COR-L47 (cell line): ENCODE measurements at regions not wholly inside any gene's neighbourhood (a gene's known extent, or its start where the extent isn't known, plus 50 kb on each side); places are given as distances from the start of the nearest gene placed in this dataset.
"Not testable (repeated sequence)": the region's sequence is repeated elsewhere in the genome, so short reads cannot be mapped to it uniquely, and the experiment has no call there.

Source experiments
- DNase-seq: peaks from one replicate; lab custom pipeline; 2025; lab: John Stamatoyannopoulos, UW

DNA sequence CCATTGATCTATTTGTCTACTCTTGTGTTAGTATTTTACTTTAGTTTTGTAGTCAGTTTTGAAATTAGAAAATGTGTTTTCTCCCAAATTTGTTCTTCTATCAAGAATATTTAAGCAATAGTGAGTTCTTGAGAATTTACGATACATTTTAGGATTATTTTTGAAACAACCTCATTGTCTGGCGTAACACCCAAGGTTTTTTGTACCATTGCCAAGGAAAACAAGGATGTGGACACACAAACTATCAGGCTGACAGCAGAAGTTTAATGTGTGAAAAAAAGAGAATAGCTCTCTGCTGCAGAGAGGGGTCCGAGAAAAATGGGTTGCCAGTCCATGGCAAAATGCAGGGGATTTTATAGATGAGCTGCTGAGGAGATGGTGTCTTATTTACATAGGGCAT lies 865.1 kb upstream of the CNTN5 start:
- peak; percentile 36 for DNase-seq

DNA sequence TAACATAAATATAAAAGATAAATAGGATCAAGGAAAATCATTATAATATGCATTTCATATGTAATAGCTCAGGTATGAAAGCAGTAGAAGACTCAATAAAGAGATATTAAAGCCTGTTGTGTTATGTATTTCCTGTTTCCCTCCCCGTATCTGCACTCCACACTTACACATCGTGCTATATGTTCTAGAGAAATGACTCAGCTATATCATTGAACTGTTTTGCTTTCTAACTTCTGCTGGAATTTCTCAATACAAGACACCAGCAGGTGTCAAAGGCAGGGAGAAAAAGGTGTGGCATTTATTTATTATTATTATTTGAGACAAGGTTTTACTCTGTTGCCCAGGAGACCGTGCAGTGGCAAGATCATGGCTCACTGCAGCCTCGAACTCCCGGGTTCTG lies 842.8 kb upstream of the CNTN5 start:
- no peak for DNase-seq

DNA sequence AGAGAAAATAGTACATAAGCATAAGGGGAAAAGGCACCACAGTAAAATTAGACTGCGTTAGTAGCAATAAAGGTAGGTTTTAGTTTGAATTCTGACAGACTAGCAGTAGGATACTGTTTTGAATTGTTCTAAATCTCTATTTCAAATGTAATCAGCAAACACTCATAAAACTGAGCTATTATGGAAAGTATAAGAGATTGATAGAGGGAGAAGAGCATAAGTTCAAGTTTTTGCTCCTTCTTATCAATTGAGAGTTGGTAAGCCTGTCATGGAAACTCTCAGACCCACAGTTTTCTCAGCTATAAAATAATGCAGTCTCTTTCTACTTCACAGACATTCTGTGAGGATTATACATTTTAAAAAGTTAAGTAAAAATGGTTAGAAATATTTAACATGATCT lies 840.2 kb upstream of the CNTN5 start:
- DNase-seq: no peak

DNA sequence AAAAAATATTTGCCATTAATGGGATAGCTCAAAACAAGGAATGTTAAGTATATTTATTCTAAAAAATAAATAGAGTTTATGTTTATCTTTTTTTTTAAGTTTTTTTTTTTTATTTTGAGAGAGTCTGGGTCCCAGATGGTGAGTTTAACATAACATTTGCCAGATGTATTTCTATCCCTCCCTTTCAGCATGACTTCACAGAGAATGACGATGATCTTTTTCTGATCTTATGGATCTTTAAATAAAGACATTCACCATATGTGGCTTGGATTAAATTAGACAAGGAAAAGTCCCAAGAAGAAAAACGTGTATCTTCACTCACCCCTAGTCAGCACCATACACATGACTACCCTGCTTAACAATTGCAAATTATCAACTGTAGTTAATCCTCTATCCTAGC lies 839.8 kb upstream of the CNTN5 start:
- no peak for DNase-seq

DNA sequence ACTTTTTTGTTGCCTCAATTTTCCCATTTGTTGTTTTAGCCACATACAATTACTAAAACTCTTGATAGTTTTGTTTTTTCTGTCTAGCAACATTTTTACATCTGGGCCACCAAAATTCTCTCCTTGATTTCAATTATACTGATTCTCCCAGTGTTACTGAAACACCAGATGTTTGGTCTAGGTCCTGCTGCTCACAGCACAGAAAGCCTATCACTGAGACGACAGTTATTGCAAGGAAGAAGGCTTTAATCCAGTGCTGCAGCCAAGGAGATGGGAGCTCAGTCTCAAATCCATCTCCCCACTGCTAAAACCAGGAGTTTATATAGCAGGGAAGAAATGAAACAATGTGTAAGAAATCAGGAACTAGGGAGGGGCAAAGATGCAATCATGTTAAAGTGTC lies 837.7 kb upstream of the CNTN5 start:
- no peak for DNase-seq

DNA sequence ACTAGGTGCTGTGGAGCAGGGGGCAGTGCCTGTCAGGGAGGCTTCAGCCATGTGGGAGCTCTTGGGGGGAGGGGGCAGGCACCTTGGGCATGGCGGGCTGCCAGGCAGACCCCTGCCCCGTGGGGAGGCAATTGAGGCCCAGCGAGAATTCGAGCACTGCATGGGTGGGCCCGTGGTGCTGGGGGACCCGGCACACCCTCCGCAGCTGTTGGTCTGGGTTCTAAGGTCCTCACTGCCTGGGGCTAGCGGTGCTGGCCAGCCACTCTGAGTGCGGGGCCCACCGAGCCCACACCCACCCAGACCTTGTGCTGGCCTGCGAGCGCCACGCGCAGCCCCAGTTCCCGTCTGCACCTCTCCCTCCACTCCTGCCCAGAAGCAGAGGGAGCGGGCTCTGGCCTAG lies 835.5 kb upstream of the CNTN5 start:
- no peak for DNase-seq

DNA sequence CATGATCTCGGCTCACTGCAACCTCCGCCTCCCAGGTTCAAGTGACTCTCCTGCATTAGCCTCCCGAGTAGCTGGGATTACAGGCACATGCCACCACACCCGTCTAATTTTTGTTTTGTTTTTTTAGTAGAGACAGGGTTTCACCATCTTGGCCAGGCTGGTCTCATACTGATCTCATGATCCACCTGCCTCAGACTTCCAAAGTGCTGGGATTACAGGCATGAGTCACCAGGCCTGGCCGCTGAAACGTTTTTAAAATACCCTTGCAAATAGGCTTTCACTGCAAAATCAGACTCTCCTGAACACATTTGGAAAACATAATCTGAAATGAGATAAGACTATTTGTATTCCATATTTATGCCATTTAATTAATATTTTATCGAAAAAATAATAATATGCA lies 826.1 kb upstream of the CNTN5 start:
- DNase-seq: no peak

DNA sequence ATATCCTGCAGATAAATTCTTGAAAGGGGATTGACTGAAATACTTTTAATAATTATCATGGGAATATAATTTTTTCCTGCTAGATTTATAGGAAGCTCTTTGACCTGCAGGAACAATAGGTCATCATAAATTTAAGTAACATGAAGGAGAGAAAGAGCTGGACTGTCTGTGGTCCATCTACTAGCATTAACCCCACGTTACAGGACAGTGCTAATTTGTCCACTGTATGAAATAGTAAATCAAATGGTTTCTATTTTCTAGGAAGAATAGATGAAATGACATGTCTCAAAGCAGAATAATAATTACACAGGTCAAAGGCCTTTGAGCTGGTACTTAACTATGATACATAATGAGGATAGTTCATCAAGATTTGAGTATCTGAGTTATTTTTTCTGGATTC lies 825.4 kb upstream of the CNTN5 start:
- DNase-seq: no peak

DNA sequence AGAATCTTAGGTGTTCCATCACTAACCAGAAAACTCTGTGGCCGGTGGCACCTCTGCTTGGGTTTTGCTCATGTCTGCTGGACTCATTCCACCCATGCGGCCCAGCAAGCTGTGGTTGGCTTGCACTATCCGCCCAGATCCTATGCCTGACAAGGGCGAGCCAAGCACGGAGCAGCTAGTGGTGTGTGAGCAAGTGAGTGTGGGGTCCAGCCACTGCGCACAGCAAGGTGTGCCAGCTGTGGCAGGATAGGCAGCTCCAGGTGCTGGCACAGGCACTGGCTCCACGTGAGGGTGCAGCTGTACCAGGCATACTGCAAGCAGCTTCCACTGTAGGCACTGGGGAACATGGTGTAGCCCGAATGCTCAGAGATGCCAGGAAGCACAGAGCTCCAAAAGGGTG lies 813.7 kb upstream of the CNTN5 start:
- no peak for DNase-seq

DNA sequence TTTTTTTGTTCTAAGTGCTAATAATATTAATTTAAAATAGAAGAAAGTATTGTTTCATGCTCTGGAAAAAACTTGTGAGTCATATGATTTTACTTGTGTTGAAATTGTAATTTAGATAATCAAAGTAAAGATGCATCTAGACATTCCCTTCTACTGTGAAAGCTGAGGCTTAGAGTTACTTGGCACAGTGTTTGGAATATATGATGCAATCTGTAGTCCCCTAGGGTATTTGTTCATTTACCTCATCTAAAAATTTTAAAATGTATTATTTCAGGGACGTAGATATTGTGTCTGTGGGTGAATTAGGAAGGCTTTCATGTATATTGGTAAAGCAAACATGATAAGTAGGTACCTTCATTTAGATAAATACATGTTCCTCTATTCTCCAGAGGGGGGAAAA lies 793.5 kb upstream of the CNTN5 start:
- no peak for DNase-seq

DNA sequence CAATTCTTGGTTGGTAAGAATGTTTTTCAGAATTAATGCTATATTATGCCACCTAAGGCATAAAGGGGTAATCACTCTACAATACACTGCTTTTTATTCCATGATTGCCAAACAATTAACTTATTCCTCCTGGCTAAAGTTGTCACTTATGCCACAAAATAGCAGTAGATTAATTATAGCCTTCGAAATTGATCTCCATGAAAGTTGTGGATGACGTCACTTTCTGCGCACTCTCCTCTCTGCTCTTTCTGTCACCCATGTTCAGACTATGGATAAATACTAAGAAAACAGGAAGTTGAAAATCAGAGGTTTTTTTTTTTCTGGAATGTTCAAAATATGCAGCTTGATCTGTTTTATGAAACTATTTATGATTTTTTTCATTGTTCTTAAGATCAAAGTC lies 790.1 kb upstream of the CNTN5 start:
- no peak for DNase-seq

DNA sequence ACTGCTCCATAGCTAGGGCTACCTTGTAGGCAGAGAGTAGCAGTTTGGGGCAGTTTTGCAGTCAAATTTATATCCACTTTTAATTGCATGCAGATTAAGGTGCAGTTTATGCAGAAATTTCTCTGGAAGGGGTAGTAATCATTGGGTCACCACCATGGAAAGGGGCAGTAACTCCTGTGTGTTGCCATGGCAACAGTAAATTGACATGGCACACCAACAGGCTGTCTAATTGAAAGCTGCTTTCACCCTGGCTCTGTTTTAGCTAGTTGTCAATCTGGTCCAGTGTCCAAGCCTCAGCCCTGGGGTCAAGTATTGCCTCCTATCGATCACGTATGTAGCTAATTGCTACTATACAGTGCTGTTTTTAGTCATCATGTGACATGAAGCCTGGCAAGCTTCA lies 786.1 kb upstream of the CNTN5 start:
- no peak for DNase-seq

DNA sequence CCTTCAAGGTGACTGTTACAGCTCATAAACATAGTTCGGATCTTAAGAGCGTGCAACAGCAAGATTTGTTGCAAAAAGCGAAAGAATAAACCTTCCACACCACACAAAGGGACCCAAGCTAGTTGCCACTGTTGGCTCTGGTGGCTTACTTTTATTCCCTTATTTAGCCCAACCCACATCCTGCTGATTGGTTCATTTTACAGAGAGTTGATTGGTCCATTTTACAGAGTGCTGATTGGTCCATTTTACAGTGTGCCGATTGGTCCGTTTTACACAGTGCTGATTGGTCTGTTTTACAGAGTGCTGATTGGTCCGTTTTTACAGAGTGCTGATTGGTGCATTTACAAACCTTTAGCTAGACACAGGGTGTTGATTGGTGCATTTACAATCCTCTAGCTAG lies 776.9 kb upstream of the CNTN5 start:
- DNase-seq: no peak

DNA sequence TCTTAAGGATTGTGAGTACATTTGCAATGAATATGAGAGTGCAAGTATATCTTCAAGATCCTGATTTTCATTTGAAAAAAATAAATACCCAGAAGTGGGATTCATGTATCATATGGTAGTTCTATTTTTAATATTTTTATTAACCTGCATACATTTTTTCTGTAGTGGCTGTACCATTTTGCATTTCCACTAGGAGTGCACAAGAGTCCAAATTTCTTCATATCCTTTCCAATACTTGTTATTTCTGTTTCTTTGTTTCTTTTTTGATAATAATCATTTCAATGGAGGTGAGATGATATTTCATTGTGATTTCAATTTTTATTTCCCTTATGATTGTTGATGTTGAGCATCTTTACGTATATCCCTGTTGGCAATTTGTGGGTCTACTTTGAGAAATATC lies 759.8 kb upstream of the CNTN5 start:
- DNase-seq: no peak

DNA sequence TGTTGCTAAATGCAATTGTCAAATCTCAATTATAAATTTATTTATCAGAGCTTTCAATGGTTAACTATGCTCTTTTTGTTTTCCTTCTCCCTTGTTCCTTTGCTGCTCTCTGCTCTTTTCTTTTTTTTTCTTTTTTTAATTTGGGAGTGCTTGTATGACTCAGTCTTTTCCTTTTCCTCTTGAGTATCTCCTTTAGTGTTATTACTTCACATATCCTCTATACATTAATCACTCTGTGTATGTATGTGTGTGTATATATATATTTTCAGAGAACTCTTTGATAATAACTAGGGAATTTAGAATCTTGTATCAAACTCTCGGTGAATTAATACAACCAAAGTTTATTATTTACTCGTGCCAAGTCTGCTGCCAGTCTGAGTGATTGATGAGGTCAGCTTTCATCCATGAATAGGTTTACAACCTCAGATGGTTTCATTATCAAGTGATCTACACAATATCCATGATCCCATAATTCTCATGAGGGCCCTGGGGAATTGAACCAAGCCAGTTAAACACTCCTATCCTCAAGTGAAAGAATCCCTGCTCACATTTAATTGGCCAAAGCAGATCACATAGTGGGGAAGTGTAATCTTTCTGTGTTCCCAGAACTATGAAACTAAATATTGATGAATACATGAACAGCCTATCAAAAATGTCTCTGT lies 743.4 kb upstream of the CNTN5 start:
- DNase-seq: no peak

DNA sequence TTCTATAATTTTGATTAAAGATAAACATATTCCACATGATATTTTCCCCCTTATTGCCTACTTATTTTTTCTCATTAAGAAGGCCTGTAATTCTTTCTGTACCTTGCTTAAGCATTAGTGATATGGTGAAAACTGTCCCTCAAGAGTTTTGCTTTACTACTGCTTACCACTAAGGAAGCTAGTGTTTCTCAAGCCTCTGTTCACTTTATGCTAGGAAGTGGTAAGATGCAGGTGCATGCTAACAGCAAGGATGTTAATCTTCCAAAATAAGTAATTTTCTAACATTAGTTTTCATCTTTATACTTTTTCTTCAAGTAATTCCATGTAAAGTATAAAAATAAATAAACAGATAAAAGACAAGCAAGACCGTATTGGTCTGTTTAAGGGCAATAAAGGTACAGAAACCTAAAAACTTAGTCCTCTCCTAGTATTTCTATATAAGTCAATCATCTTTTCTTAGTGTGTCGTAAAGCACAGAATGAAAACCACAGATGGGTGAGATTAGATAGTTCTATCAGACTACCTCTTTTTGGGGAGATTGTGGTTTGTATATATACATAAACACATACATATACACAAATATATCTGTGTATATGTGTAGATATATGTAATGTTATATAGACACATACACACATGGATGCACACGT lies 731.0 kb upstream of the CNTN5 start:
- DNase-seq: no peak

DNA sequence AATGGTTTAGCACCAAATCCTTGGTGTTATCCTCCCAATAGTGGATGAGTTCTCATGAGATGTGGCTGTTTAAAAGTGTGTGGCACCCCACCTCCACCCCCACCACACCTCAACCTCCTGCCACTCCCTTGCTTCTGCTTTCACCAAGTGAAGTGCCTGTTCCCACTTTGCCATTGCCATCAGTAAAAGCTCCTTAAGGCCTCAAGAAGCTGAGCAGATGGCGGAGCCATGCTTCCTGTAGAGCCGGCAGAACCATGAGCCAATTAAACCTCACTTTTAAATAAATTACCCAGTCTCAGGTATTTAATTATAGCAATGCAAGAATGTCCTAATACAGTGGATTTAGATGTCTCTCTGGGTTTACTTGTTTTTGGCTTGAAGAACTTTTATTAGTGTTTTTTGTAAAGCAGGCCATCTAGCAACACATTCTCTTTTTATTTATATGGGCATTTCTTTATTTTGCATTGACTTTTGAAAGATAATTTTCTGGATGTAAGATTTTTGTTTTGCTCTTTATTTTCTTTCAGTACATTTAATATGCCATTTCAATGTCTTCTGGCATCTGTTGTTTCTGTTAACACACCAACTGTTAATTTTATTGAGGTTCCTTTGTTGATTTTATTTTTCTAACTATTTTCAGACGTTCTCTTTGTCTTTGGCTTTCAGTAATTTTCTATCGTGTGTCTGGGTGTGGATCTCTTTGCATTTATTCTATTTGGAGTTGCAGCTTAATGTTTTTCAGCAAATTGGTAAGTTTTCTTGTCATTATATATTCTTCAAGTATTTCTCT lies 724.5 kb upstream of the CNTN5 start:
- DNase-seq: no peak

DNA sequence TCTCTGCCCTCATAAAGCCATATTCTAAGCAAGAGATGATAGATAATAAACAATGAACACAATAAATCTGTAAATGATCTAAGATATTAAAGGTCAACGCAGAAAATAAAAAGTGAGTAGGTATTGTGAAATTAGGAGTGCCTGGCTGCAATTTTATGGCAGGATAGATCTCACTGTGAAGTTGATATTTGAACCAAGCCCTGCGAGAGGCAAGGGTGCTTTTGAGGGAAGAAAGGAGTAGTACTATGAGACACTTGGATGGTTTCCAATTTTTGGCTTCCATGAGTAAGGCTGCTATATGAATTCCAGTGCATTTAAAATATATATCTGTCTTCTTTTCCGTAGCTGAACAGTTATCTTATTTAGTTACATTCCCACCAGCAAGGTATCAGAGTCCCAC lies 720.0 kb upstream of the CNTN5 start:
- DNase-seq: no peak

DNA sequence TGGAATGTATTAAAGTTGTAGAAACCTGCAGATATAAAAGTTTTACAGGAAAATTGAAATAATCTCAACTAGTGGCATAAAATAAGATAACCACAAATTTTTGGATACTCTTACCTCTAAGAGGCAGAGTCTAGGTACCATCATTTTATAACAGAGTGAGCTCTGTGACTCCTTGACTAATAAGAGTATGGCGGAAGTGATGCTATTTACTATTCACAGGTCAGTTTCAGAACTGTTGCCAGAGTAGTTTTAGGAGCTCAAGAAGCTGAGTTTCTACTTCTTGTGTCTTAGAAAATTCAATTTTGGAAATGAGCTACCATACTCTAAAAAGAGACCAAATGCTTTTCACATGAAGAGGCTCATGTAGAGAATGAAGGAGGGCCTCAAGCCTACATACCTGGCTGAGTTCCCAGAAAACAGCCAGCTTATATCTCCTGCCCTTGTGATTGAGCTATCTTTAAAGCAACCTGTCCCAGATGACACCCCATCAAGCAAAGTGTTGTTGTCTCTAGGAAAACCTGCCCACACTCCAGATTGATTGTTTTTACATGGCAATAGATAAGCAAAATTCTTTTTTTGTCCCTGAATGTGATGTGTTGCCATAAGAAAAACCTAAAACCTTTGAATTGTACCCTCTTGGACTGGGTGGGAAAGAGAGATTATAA lies 712.8 kb upstream of the CNTN5 start:
- no peak for DNase-seq

DNA sequence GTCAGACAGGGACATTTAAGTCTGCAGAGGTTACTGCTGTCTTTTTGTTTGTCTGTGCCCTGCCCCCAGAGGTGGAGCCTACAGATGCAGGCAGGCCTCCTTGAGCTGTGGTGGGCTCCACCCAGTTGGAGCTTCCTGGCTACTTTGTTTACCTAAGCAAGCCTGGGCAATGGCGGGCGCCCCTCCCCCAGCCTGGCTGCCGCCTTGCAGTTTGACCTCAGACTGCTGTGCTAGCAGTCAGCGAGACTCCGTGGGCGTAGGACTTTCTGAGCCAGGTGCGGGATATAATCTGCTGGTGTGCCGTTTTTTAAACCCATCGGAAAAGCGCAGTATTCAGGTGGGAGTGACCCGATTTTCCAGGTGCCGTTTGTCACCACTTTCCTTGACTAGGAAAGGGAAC lies 690.4 kb upstream of the CNTN5 start:
- DNase-seq: not testable (repeated sequence)

DNA sequence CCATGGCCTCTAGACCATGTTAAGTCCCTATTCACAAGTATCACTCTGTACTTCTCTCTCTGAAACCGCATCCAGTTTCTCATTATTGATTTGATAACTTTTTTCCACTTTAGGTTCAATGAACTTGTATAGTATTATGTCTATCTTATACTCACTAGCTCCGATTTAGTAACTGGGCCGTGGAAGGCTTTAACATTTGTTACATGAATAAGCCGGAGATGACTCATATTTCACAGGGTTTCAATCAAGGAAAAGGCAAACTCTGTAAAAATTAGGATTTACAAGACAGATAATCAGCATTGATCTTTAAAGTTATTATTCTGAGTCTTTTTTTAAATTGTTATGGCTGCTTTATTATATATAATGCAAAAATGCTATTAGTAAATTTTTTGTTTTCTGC lies 662.2 kb upstream of the CNTN5 start:
- DNase-seq: no peak

DNA sequence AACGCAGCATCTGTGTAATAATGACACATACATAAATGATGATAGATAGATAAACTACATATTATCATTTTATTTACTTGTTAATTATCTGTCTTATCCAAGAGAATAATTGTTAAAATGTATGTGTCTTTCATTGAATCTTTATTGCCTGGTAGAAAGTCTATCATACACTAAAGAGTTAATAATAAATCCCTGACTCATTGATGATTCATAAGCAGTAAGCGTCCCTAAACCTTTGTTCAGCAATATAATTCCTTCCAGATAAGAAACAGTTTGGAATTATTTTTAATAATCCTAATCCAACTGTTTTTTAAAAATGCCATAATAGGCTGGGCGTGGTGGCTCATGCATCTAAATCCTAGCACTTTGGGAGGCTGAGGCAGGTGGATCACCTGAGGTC lies 655.6 kb upstream of the CNTN5 start:
- DNase-seq: no peak

DNA sequence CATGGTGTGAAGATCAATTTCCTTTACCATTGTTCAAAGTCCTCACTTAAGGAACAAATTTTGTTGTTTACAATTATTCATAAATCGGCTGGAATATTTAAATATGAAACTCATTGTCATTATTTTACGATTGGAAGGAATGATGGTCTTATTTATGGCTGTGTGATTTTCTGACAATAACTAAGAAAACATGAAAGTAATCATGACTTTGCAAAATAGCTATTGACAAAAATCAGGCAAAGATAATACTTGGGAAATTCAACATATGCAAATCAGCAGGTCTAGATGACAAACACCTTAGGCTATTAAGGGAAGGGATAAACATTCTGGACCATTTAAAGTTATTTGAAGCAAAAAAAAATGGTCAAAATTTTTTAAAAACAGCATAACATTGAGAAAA lies 654.8 kb upstream of the CNTN5 start:
- no peak for DNase-seq
